GDM1 (cell line): ENCODE measurements at regions not wholly inside any gene's neighbourhood (a gene's known extent, or its start where the extent isn't known, plus 50 kb on each side); places are given as distances from the start of the nearest gene placed in this dataset.

ENCODE experiments used
- DNase-seq: peaks from one replicate; lab custom pipeline; 2025; lab: John Stamatoyannopoulos, UW

GRCh38 chr13:44280456-44280855, 93.2 kb upstream of the SERP2 start:
- no peak for DNase-seq

GRCh38 chr13:44281252-44282000, 92.2 kb upstream of the SERP2 start:
- no peak for DNase-seq

- no peak for DNase-seq
Observed at GRCh38 chr13:44283600-44283999, 90.0 kb upstream of the SERP2 start.

GRCh38 chr13:44287958-44288357, 85.7 kb upstream of the SERP2 start:
- no peak for DNase-seq

GRCh38 chr13:44292545-44292944, 81.1 kb upstream of the SERP2 start:
- DNase-seq, result no peak

GRCh38 chr13:44293374-44293773, 80.2 kb upstream of the SERP2 start:
- DNase-seq, result no peak

- DNase-seq, result no peak
Observed at GRCh38 chr13:44293908-44294735, 79.5 kb upstream of the SERP2 start.

- DNase-seq, result no peak
Observed at GRCh38 chr13:44294876-44295275, 78.7 kb upstream of the SERP2 start.

GRCh38 chr13:44296856-44297255, 76.8 kb upstream of the SERP2 start:
- no peak for DNase-seq

GRCh38 chr13:44298314-44298713, 75.3 kb upstream of the SERP2 start:
- no peak for DNase-seq

GRCh38 chr13:44299152-44299943, 74.3 kb upstream of the SERP2 start:
- no peak for DNase-seq

GRCh38 chr13:44300895-44301638, 72.6 kb upstream of the SERP2 start:
- DNase-seq, result no peak

- DNase-seq, result no peak
Observed at GRCh38 chr13:44301639-44302015, 72.0 kb upstream of the SERP2 start.

GRCh38 chr13:44302233-44302632, 71.4 kb upstream of the SERP2 start:
- DNase-seq, result no peak

GRCh38 chr13:44302940-44303575, 70.6 kb upstream of the SERP2 start:
- no peak for DNase-seq

- DNase-seq, result no peak
Observed at GRCh38 chr13:44303681-44304432, 69.8 kb upstream of the SERP2 start.

GRCh38 chr13:44304433-44304725, 69.2 kb upstream of the SERP2 start:
- no peak for DNase-seq

GRCh38 chr13:44305286-44305685, 68.3 kb upstream of the SERP2 start:
- no peak for DNase-seq

- DNase-seq, result no peak
Observed at GRCh38 chr13:44305917-44306370, 67.7 kb upstream of the SERP2 start.

GRCh38 chr13:44306371-44307192, 67.0 kb upstream of the SERP2 start:
- DNase-seq, result no peak
